Karpas-422 (cell line): ENCODE measurements at regions not wholly inside any gene's neighbourhood (a gene's known extent, or its start where the extent isn't known, plus 50 kb on each side); places are given as distances from the start of the nearest gene placed in this dataset.
"Not testable (repeated sequence)": the region's sequence is repeated elsewhere in the genome, so short reads cannot be mapped to it uniquely, and the experiment has no call there.

ENCODE experiments used
- DNase-seq: peaks from one replicate; pipeline ENCODE4 v3.0.0-alpha.2; 2015
- H2AFZ ChIP-seq: fragments of 200-600 bp; sonication (generic); 2 replicates; pipeline ENCODE4 v1.6.1; 2014; ENCODE audit warnings: antibody characterized with exemption, low read length, mixed read lengths
- H3K27ac ChIP-seq: fragments of 200-600 bp; sonication (generic); 2 replicates; pipeline ENCODE4 v1.5.1; 2014; ENCODE audit warnings: mild to moderate bottlenecking, low read length, moderate library complexity
- H3K27me3 ChIP-seq: fragments of 200-600 bp; sonication (generic); 2 replicates; pipeline ENCODE4 v1.6.1; 2014; ENCODE audit warnings: low read length, mixed read lengths
- H3K36me3 ChIP-seq: fragments of 200-600 bp; sonication (generic); 2 replicates; pipeline ENCODE4 v1.6.1; 2014; ENCODE audit warnings: low read length, mixed read lengths; ENCODE audit not compliant: insufficient read depth
- H3K4me1 ChIP-seq: fragments of 200-600 bp; sonication (generic); 2 replicates; pipeline ENCODE4 v1.6.1; 2014; ENCODE audit warnings: mild to moderate bottlenecking, low read length, mixed read lengths
- H3K4me2 ChIP-seq: fragments of 200-600 bp; sonication (generic); 2 replicates; pipeline ENCODE4 v1.6.1; 2014; ENCODE audit warnings: low read length, low read depth, mild to moderate bottlenecking; ENCODE audit not compliant: poor library complexity, severe bottlenecking
- H3K4me3 ChIP-seq: fragments of 200-600 bp; sonication (generic); 2 replicates; pipeline ENCODE4 v1.5.1; 2014; ENCODE audit warnings: mild to moderate bottlenecking, antibody characterized with exemption, low read length, mixed read lengths
- H3K79me2 ChIP-seq: fragments of 200-600 bp; sonication (generic); 2 replicates; pipeline ENCODE4 v1.6.1; 2014; ENCODE audit warnings: mild to moderate bottlenecking, low read length, mixed read lengths
- H3K9ac ChIP-seq: fragments of 200-600 bp; sonication (generic); 2 replicates; pipeline ENCODE4 v1.6.0; 2014; ENCODE audit warnings: low read length
- H3K9me2 ChIP-seq: fragments of 200-600 bp; sonication (generic), shearing (Covaris generic); replicated peaks from 2 replicates; pipeline ENCODE4 v1.6.0; 2014; ENCODE audit warnings: mild to moderate bottlenecking, low read length, moderate library complexity; ENCODE audit not compliant: insufficient read depth
- H3K9me3 ChIP-seq: fragments of 300-700, 200-600 bp; sonication (generic); 2 replicates; pipeline ENCODE4 v1.6.1; 2014; ENCODE audit warnings: low read length, mixed read lengths
- H4K20me1 ChIP-seq: fragments of 200-600 bp; sonication (generic); 2 replicates; pipeline ENCODE4 v1.6.1; 2014; ENCODE audit warnings: mild to moderate bottlenecking, antibody characterized with exemption, low read length, low read depth; ENCODE audit not compliant: insufficient read depth

GRCh38 chr10:76815505-76815904, 822.1 kb downstream of the KCNMA1 start:
- not testable (repeated sequence) for H2AFZ ChIP-seq, H3K9ac ChIP-seq, H3K9me3 ChIP-seq, H4K20me1 ChIP-seq, H3K4me1 ChIP-seq, H3K4me3 ChIP-seq, H3K36me3 ChIP-seq, H3K9me2 ChIP-seq, DNase-seq, H3K27me3 ChIP-seq, H3K4me2 ChIP-seq, H3K79me2 ChIP-seq, H3K27ac ChIP-seq

- Histone ChIP-seq H3K36me3 (no peaks in the 10 kb centered on the region), H3K27me3 (no peaks in the 10 kb centered on the region), H3K27ac (no peak overlapping the region), H3K9ac (no peak overlapping the region), H2AFZ (no peak overlapping the region), H3K9me2 (no peaks in the 10 kb centered on the region), H3K79me2 (no peaks in the 10 kb centered on the region), H3K9me3 (no peaks in the 10 kb centered on the region), H3K4me3 (no peak overlapping the region), H3K4me2 (no peak overlapping the region), H4K20me1 (no peaks in the 10 kb centered on the region), H3K4me1 (peaks cover 3% of the 10 kb centered on the region)
- no peak for DNase-seq
Observed at GRCh38 chr10:76811430-76811829, 826.2 kb downstream of the KCNMA1 start.

- no peak for DNase-seq
- H3K4me1 ChIP-seq, result no peaks in the 10 kb centered on the region
Observed at GRCh38 chr10:76788452-76788811, 849.2 kb downstream of the KCNMA1 start.

GRCh38 chr10:76787746-76788451, 849.7 kb downstream of the KCNMA1 start:
- Histone ChIP-seq H3K36me3 (no peaks in the 10 kb centered on the region), H3K4me2 (no peak overlapping the region), H3K9me3 (no peaks in the 10 kb centered on the region), H3K27me3 (no peaks in the 10 kb centered on the region), H4K20me1 (no peaks in the 10 kb centered on the region), H3K9ac (no peak overlapping the region), H3K27ac (no peak overlapping the region), H3K4me3 (no peak overlapping the region), H3K4me1 (no peaks in the 10 kb centered on the region), H2AFZ (no peak overlapping the region), H3K9me2 (no peaks in the 10 kb centered on the region), H3K79me2 (no peaks in the 10 kb centered on the region)
- no peak for DNase-seq

More at GRCh38 chr10:76788452-76788811, 849.2 kb downstream of the KCNMA1 start:
- no peaks in the 10 kb centered on the region for H4K20me1 ChIP-seq
- no peaks in the 10 kb centered on the region for H3K27me3 ChIP-seq
- H3K9ac ChIP-seq, result no peak overlapping the region
- no peaks in the 10 kb centered on the region for H3K36me3 ChIP-seq
- no peak overlapping the region for H2AFZ ChIP-seq
- no peak overlapping the region for H3K27ac ChIP-seq
- H3K9me3 ChIP-seq, result no peaks in the 10 kb centered on the region
- no peaks in the 10 kb centered on the region for H3K79me2 ChIP-seq
- H3K9me2 ChIP-seq, result no peaks in the 10 kb centered on the region
- H3K4me2 ChIP-seq, result no peak overlapping the region
- H3K4me3 ChIP-seq, result no peak overlapping the region

- Histone ChIP-seq H3K36me3 (no peaks in the 10 kb centered on the region), H2AFZ (no peak overlapping the region), H3K79me2 (no peaks in the 10 kb centered on the region), H3K27ac (no peak overlapping the region), H3K4me1 (no peaks in the 10 kb centered on the region), H3K9me2 (no peaks in the 10 kb centered on the region), H3K9me3 (no peaks in the 10 kb centered on the region), H3K9ac (no peak overlapping the region), H3K4me3 (no peak overlapping the region), H4K20me1 (no peaks in the 10 kb centered on the region), H3K27me3 (no peaks in the 10 kb centered on the region), H3K4me2 (no peak overlapping the region)
- DNase-seq, result no peak
Observed at GRCh38 chr10:76786504-76787072, 851.0 kb downstream of the KCNMA1 start.

GRCh38 chr10:76784076-76784475, 853.5 kb downstream of the KCNMA1 start:
- Histone ChIP-seq H3K79me2 (no peaks in the 10 kb centered on the region), H3K9me2 (no peaks in the 10 kb centered on the region), H3K4me3 (no peak overlapping the region), H3K27ac (no peak overlapping the region), H3K9ac (no peak overlapping the region), H3K27me3 (no peaks in the 10 kb centered on the region), H3K4me1 (no peaks in the 10 kb centered on the region), H4K20me1 (no peaks in the 10 kb centered on the region), H3K36me3 (no peaks in the 10 kb centered on the region), H2AFZ (no peak overlapping the region), H3K4me2 (no peak overlapping the region), H3K9me3 (no peaks in the 10 kb centered on the region)
- DNase-seq, result no peak

GRCh38 chr10:76779796-76780301, 857.8 kb downstream of the KCNMA1 start:
- H3K79me2 ChIP-seq, result no peaks in the 10 kb centered on the region
- H2AFZ ChIP-seq, result no peak overlapping the region
- no peaks in the 10 kb centered on the region for H4K20me1 ChIP-seq
- H3K9me3 ChIP-seq, result no peaks in the 10 kb centered on the region
- no peak overlapping the region for H3K4me3 ChIP-seq
- H3K9me2 ChIP-seq, result no peaks in the 10 kb centered on the region
- no peak overlapping the region for H3K4me2 ChIP-seq
- no peak for DNase-seq
- H3K4me1 ChIP-seq, result no peaks in the 10 kb centered on the region
- H3K27me3 ChIP-seq, result no peaks in the 10 kb centered on the region
- H3K27ac ChIP-seq, result no peak overlapping the region
- H3K9ac ChIP-seq, result no peak overlapping the region
- H3K36me3 ChIP-seq, result no peaks in the 10 kb centered on the region

- H3K79me2 ChIP-seq, result no peaks in the 10 kb centered on the region
- no peaks in the 10 kb centered on the region for H3K9me3 ChIP-seq
- no peak overlapping the region for H3K4me2 ChIP-seq
- no peaks in the 10 kb centered on the region for H3K9me2 ChIP-seq
- H2AFZ ChIP-seq, result no peak overlapping the region
- H3K36me3 ChIP-seq, result no peaks in the 10 kb centered on the region
- no peak overlapping the region for H3K27ac ChIP-seq
- H4K20me1 ChIP-seq, result no peaks in the 10 kb centered on the region
- H3K9ac ChIP-seq, result no peak overlapping the region
- no peaks in the 10 kb centered on the region for H3K4me1 ChIP-seq
- no peak for DNase-seq
- no peak overlapping the region for H3K4me3 ChIP-seq
- H3K27me3 ChIP-seq, result no peaks in the 10 kb centered on the region
Observed at GRCh38 chr10:76778914-76779795, 858.5 kb downstream of the KCNMA1 start.
